ENCODE measurements at regions not wholly inside any gene's neighbourhood (a gene's known extent, or its start where the extent isn't known, plus 50 kb on each side); places are given as distances from the start of the nearest gene placed in this dataset.

DNA sequence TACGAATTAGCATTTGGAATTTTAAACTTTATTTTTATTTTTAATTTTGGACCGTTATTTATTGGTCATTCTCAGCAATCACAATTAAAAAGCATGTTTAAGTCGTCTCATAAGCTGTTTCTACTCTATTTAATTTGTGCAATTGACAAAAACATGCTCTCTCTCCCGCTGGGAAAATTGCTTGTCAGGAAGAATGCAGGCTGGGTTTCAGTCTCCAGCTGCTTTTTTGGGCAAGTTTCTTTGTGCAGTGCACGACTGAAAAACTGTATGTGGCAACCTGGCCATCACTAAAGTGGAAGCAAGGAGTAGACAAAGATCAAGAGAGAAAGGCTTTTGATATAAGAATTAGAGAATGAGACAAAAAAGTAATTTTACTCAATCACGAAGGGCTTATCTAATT, 941.5 kb upstream of the MDGA2 start:
- no peak overlapping the region for H3K27ac Mint-ChIP-seq
- H3K4me1 Mint-ChIP-seq, result no peaks in the 10 kb centered on the region
- H3K4me2 ChIP-seq (replicated peaks; ENCODE audit: low read depth, low read length, poor library complexity, severe bottlenecking), result no peak overlapping the region
- no peak overlapping the region for H3K27ac ChIP-seq (ENCODE audit: low read length in 2 of 2)
- no peaks in the 10 kb centered on the region for H3K27me3 Mint-ChIP-seq
- no peaks in the 10 kb centered on the region for H3K9me3 Mint-ChIP-seq (ENCODE audit: insufficient read depth)
- ATAC-seq (ENCODE audit: low read depth) (no peak), DNase-seq (no peak)
- ChIA-PET POLR2A (no interaction called here), CTCF (no interaction called here)
- H3K79me2 ChIP-seq (ENCODE audit: control insufficient read depth, insufficient read depth, low read length), result no peaks in the 10 kb centered on the region
- intact Hi-C loops (cut with micrococcal nuclease), result no loop called here
- H4K20me1 ChIP-seq (ENCODE audit: control insufficient read depth, insufficient read depth, low read length, poor library complexity, severe bottlenecking), result no peaks in the 10 kb centered on the region
- H3K4me1 ChIP-seq (ENCODE audit: control insufficient read depth in 2 of 2, insufficient read depth in 2 of 2, low read length in 2 of 2), result no peaks in the 10 kb centered on the region
- no peak overlapping the region for H2AFZ ChIP-seq (ENCODE audit: insufficient read depth, low read depth, low read length, poor library complexity, severe bottlenecking)
- no peaks in the 10 kb centered on the region for H3K36me3 ChIP-seq (replicated peaks in 1 of 2; ENCODE audit: control extremely low read depth in 1 of 2, control insufficient read depth in 1 of 2, extremely low read depth in 1 of 2, insufficient read depth in 2 of 2, low read length in 1 of 2)
- WGBS (ENCODE audit: insufficient coverage), result 43% methylated on average over 2 of the region's 6 CpGs
- TF ChIP-seq EZH2 (IDR thresholded peaks at IDR 0.05; ENCODE audit: borderline replicate concordance, insufficient read depth, low read depth, low read length, poor library complexity, severe bottlenecking) (no peak), CTCF (IDR thresholded peaks at IDR 0.05) (no peak)
- H3K9me3 ChIP-seq (ENCODE audit: control extremely low read depth in 1 of 3, control insufficient read depth in 2 of 3, insufficient read depth in 1 of 3, low read length in 2 of 3), result peaks cover 0 to 4% (median 0%) of the 10 kb centered on the region in 3 donors
- no peak overlapping the region for H3K4me3 Mint-ChIP-seq
- H3K4me3 ChIP-seq (ENCODE audit: control extremely low read depth in 1 of 5, extremely low read depth in 1 of 5, insufficient read depth in 1 of 5, low read depth in 2 of 5, low read length in 4 of 5), result no peak overlapping the region
- no peak overlapping the region for H3K9ac ChIP-seq (ENCODE audit: low read length)
- H3K27me3 ChIP-seq (replicated peaks in 1 of 4; ENCODE audit: control extremely low read depth in 1 of 4, control insufficient read depth in 3 of 4, insufficient read depth in 4 of 4, low read length in 3 of 4), result no peaks in the 10 kb centered on the region

- no peak for TF ChIP-seq EZH2 (IDR thresholded peaks at IDR 0.05; ENCODE audit: borderline replicate concordance, insufficient read depth, low read depth, low read length, poor library complexity, severe bottlenecking)
- TF ChIP-seq CTCF (IDR thresholded peaks at IDR 0.05), result no peak
- no peak overlapping the region for H2AFZ ChIP-seq (ENCODE audit: insufficient read depth, low read depth, low read length, poor library complexity, severe bottlenecking)
- H4K20me1 ChIP-seq (ENCODE audit: control insufficient read depth, insufficient read depth, low read length, poor library complexity, severe bottlenecking), result no peaks in the 10 kb centered on the region
- CTCF ChIA-PET, result no interaction called here
- no peak overlapping the region for H3K4me3 ChIP-seq (ENCODE audit: control extremely low read depth in 1 of 5, extremely low read depth in 1 of 5, insufficient read depth in 1 of 5, low read depth in 2 of 5, low read length in 4 of 5)
- H3K9me3 ChIP-seq (ENCODE audit: control extremely low read depth in 1 of 3, control insufficient read depth in 2 of 3, insufficient read depth in 1 of 3, low read length in 2 of 3), result peaks cover 0 to 4% (median 0%) of the 10 kb centered on the region in 3 donors
- Mint-ChIP-seq H3K27me3 (no peaks in the 10 kb centered on the region), H3K4me1 (no peaks in the 10 kb centered on the region), H3K9me3 (ENCODE audit: insufficient read depth) (no peaks in the 10 kb centered on the region), H3K27ac (no peak overlapping the region), H3K4me3 (no peak overlapping the region)
- H3K36me3 ChIP-seq (replicated peaks in 1 of 2; ENCODE audit: control extremely low read depth in 1 of 2, control insufficient read depth in 1 of 2, extremely low read depth in 1 of 2, insufficient read depth in 2 of 2, low read length in 1 of 2), result no peaks in the 10 kb centered on the region
- no peaks in the 10 kb centered on the region for H3K4me1 ChIP-seq (ENCODE audit: control insufficient read depth in 2 of 2, insufficient read depth in 2 of 2, low read length in 2 of 2)
- no peak overlapping the region for H3K27ac ChIP-seq (ENCODE audit: low read length in 2 of 2)
- intact Hi-C loops (cut with micrococcal nuclease), result no loop called here
- WGBS (ENCODE audit: insufficient coverage), result no CpG with 5 or more reads among the region's 1 CpG
- DNase-seq (no peak), ATAC-seq (ENCODE audit: low read depth) (no peak)
- H3K79me2 ChIP-seq (ENCODE audit: control insufficient read depth, insufficient read depth, low read length), result no peaks in the 10 kb centered on the region
- H3K27me3 ChIP-seq (replicated peaks in 1 of 4; ENCODE audit: control extremely low read depth in 1 of 4, control insufficient read depth in 3 of 4, insufficient read depth in 4 of 4, low read length in 3 of 4), result no peaks in the 10 kb centered on the region
- no peak overlapping the region for H3K4me2 ChIP-seq (replicated peaks; ENCODE audit: low read depth, low read length, poor library complexity, severe bottlenecking)
- POLR2A ChIA-PET, result no interaction called here
- H3K9ac ChIP-seq (ENCODE audit: low read length), result no peak overlapping the region
These were observed 940.2 kb upstream of the MDGA2 start for GRCh38 chr14:48615618-48616017.
